ENCODE measurements at regions not wholly inside any gene's neighbourhood (a gene's known extent, or its start where the extent isn't known, plus 50 kb on each side); places are given as distances from the start of the nearest gene placed in this dataset.
A peak's percentile ranks its signal among the peaks of the same experiment; 100 is the strongest.

GRCh38 chr4:85081196-85081595, 114.7 kb upstream of the WDFY3 start:
- no peak for DNase-seq
- Histone ChIP-seq H3K9me3 (no peaks in the 10 kb centered on the region), H3K36me3 (ENCODE audit: low read depth, missing control alignments) (no peaks in the 10 kb centered on the region), H3K4me3 (no peak overlapping the region), H3K4me1 (no peaks in the 10 kb centered on the region), H3K27me3 (no peaks in the 10 kb centered on the region), H3K27ac (no peak overlapping the region)
- TF ChIP-seq CTCF (IDR thresholded peaks at IDR 0.05) = no peak
- TF ChIP-seq POLR2A (IDR thresholded peaks at IDR 0.05) = no peak
- intact Hi-C loops (cut with DNase I; ENCODE audit: low total_unique reads) = no loop called here
- 71 to 89% methylated on average over 1 of the region's 1 CpG for WGBS, 2 donors

DNA sequence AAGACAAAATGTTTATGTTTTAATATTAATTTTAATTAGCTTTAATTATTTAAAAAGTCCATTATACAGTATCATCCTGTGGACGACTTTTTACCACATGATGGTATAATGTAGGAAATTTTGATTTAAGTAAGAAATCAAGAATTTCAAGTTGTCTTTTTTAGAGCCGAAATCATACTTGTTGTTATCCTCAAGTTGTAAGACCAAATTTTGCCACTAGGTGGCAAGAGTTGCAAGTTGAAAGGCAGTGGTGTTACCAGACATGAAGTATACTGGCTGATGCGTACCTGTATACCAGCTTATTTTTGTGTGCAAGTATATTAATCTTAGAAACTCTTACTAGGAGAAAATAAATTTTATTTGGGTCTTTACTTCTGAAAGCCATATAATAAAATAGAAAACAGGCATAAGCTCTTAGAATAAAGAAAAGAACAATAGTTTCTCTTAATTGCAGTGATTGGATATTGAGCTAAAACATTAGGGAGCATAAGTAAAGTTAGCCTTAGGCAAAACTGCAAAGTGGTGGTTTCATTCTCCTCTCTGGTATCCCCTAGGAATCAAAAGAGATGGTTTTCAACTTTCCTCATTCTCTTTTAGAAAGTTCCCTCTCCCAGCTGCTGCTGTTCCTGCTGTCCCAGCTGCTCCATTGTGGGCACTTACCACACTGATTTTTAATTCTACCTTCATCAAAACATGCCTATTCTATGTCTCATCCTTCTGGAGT, 118.0 kb upstream of the WDFY3 start:
- peak; percentile 66 for DNase-seq
- no peak overlapping the region for H3K27ac ChIP-seq
- intact Hi-C loops (cut with DNase I; ENCODE audit: low total_unique reads) = no loop called here

DNA sequence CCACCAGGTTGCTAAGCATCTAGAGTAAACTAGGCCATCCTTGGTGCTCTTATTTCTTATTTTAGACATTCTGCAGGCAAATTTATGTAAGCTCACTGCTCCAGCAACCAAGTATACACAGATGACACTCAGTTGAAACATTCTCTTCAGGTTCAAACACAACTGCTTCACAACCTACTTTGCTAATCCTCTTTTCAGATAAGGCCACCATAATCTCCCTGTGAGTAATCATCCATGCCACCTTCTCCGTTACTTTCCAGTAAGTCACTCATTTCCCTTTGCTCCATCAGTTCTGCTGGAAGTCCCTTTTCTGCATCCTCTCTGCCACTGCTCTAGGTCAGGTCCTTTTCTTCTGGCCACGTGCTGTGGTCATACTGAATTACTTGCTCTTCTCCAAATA, 120.2 kb upstream of the WDFY3 start:
- DNase-seq = no peak
- intact Hi-C loops (cut with DNase I; ENCODE audit: low total_unique reads) = no loop called here
- H3K27me3 ChIP-seq = no peaks in the 10 kb centered on the region
- H3K27ac ChIP-seq = no peak overlapping the region
- H3K9me3 ChIP-seq = no peaks in the 10 kb centered on the region
- H3K4me1 ChIP-seq = no peaks in the 10 kb centered on the region
- WGBS, 2 donors = 85 to 91% methylated on average over 2 of the region's 2 CpGs
- H3K36me3 ChIP-seq (ENCODE audit: low read depth, missing control alignments) = no peaks in the 10 kb centered on the region
- TF ChIP-seq CTCF (IDR thresholded peaks at IDR 0.05) = no peak
- no peak for TF ChIP-seq POLR2A (IDR thresholded peaks at IDR 0.05)
- no peak overlapping the region for H3K4me3 ChIP-seq

More for the DNA sequence above, 118.0 kb upstream of the WDFY3 start:
- Histone ChIP-seq H3K4me3 (no peak overlapping the region), H3K4me1 (no peaks in the 10 kb centered on the region), H3K27me3 (no peaks in the 10 kb centered on the region), H3K36me3 (ENCODE audit: low read depth, missing control alignments) (no peaks in the 10 kb centered on the region), H3K9me3 (no peaks in the 10 kb centered on the region)
- TF ChIP-seq CTCF (IDR thresholded peaks at IDR 0.05) (peak; percentile 33 to 80 (median 69)), POLR2A (IDR thresholded peaks at IDR 0.05) (no peak)
- 13 to 21% methylated on average over 3 of the region's 3 CpGs for WGBS, 2 donors

DNA sequence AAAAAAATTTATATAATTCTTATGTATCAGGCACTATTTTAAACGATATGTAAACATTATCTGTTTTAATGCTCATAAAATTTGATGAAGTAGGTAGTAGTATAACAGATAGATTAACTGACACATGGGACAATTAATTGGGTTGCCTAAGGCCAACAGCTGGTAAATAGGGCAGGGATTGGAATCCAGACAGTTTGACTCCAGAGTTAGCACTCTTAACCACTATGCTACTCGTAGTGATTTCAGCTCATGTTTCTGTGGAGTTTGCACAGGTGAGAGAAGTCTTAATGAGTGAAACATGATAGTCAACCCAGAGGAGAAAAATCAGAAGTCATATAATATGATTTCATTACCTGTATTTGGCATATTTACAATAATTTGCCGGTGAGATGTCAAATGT, 126.0 kb upstream of the WDFY3 start:
- Histone ChIP-seq H3K27me3 (no peaks in the 10 kb centered on the region), H3K4me1 (no peaks in the 10 kb centered on the region), H3K9me3 (no peaks in the 10 kb centered on the region), H3K36me3 (ENCODE audit: low read depth, missing control alignments) (no peaks in the 10 kb centered on the region), H3K4me3 (no peak overlapping the region), H3K27ac (no peak overlapping the region)
- 71 to 75% methylated on average over 3 of the region's 3 CpGs for WGBS, 2 donors
- TF ChIP-seq CTCF (IDR thresholded peaks at IDR 0.05) = no peak
- intact Hi-C loops (cut with DNase I; ENCODE audit: low total_unique reads) = no loop called here
- DNase-seq = no peak

GRCh38 chr4:85092943-85093342, 126.5 kb upstream of the WDFY3 start:
- intact Hi-C loops (cut with DNase I; ENCODE audit: low total_unique reads) = no loop called here
- no peaks in the 10 kb centered on the region for H3K9me3 ChIP-seq
- WGBS, 2 donors = 44 to 50% methylated on average over 1 of the region's 1 CpG

More at GRCh38 chr4:85092943-85093342, 126.5 kb upstream of the WDFY3 start:
- Histone ChIP-seq H3K36me3 (ENCODE audit: low read depth, missing control alignments) (no peaks in the 10 kb centered on the region), H3K4me1 (no peaks in the 10 kb centered on the region), H3K27me3 (no peaks in the 10 kb centered on the region), H3K27ac (no peak overlapping the region), H3K4me3 (no peak overlapping the region)
- no peak for TF ChIP-seq POLR2A (IDR thresholded peaks at IDR 0.05)
- TF ChIP-seq CTCF (IDR thresholded peaks at IDR 0.05) = no peak
- no peak for DNase-seq
